ENCODE measurements at regions not wholly inside any gene's neighbourhood (a gene's known extent, or its start where the extent isn't known, plus 50 kb on each side); places are given as distances from the start of the nearest gene placed in this dataset.

GRCh38 chr5:36765876-36766275 is 110.7 kb upstream of the NIPBL start:
- TF ChIP-seq POLR2AphosphoS5 (IDR thresholded peaks at IDR 0.05; ENCODE audit: low read depth) (no peak), JUNB (IDR thresholded peaks at IDR 0.05; ENCODE audit: unreplicated experiment) (no peak), EZH2 (IDR thresholded peaks at IDR 0.05; ENCODE audit: low read depth, unreplicated experiment) (no peak), EZH2phosphoT487 (IDR thresholded peaks at IDR 0.05; ENCODE audit: unreplicated experiment) (no peak), CTCF (conservative IDR thresholded peaks at IDR 0.05; ENCODE audit: low read depth in 2 of 2) (no peak), CREB1 (CRISPR knock-in tag; IDR thresholded peaks at IDR 0.05; ENCODE audit: low read depth) (no peak), REST (IDR thresholded peaks at IDR 0.05; ENCODE audit: unreplicated experiment) (no peak), ZNF114 (CRISPR knock-in tag; IDR thresholded peaks at IDR 0.05) (no peak), ZNF331 (CRISPR knock-in tag; IDR thresholded peaks at IDR 0.05; ENCODE audit: low read depth) (no peak), ETS1 (IDR thresholded peaks at IDR 0.05) (no peak), STAT1 (IDR thresholded peaks at IDR 0.05; ENCODE audit: unreplicated experiment) (no peak), ZNF462 (CRISPR knock-in tag; IDR thresholded peaks at IDR 0.05) (no peak)
